ENCODE measurements at regions not wholly inside any gene's neighbourhood (a gene's known extent, or its start where the extent isn't known, plus 50 kb on each side); places are given as distances from the start of the nearest gene placed in this dataset.

- TF ChIP-seq CTCF (IDR thresholded peaks at IDR 0.05 in 8 of 11, conservative IDR thresholded peaks at IDR 0.05 in 3 of 11) (no peak), POLR2A (IDR thresholded peaks at IDR 0.05) (no peak)
These were observed 62.8 kb upstream of the ADGRA1 start for GRCh38 chr10:133024704-133025557.

Data from spleen (tissue), 7 donors.